GM19372 (cell line): ENCODE measurements at regions not wholly inside any gene's neighbourhood (a gene's known extent, or its start where the extent isn't known, plus 50 kb on each side); places are given as distances from the start of the nearest gene placed in this dataset.
"Not testable (repeated sequence)": the region's sequence is repeated elsewhere in the genome, so short reads cannot be mapped to it uniquely, and the experiment has no call there.

Source experiments
- ATAC-seq: cut with Tn5 transposase; IDR thresholded peaks from one replicate; pipeline ENCODE4 v1.9.1; 2021; ENCODE audit warnings: mild to moderate bottlenecking, low read depth, moderate library complexity; ENCODE audit not compliant: unreplicated experiment

- no peak for ATAC-seq
Measured at GRCh38 chr10:3336673-3337293, 164.2 kb upstream of the PITRM1 start.

GRCh38 chr10:3333426-3333825 is 160.8 kb upstream of the PITRM1 start:
- ATAC-seq, result no peak

- no peak for ATAC-seq
Measured at GRCh38 chr10:3331690-3332230, 159.2 kb upstream of the PITRM1 start.

GRCh38 chr10:3331187-3331586 is 158.6 kb upstream of the PITRM1 start:
- no peak for ATAC-seq

- ATAC-seq, result no peak
Measured at GRCh38 chr10:3330663-3331062, 158.1 kb upstream of the PITRM1 start.

GRCh38 chr10:3325954-3326750 is 153.6 kb upstream of the PITRM1 start:
- no peak for ATAC-seq

GRCh38 chr10:3324612-3325038 is 152.0 kb upstream of the PITRM1 start:
- ATAC-seq, result no peak

GRCh38 chr10:3323865-3324498 is 151.4 kb upstream of the PITRM1 start:
- ATAC-seq, result no peak

- ATAC-seq, result no peak
Measured at GRCh38 chr10:3321123-3321522, 148.5 kb upstream of the PITRM1 start.

- ATAC-seq, result no peak
Measured at GRCh38 chr10:3319811-3320226, 147.2 kb upstream of the PITRM1 start.

GRCh38 chr10:3318480-3318807 is 145.9 kb upstream of the PITRM1 start:
- ATAC-seq, result not testable (repeated sequence)

GRCh38 chr10:3317553-3318479 is 145.2 kb upstream of the PITRM1 start:
- not testable (repeated sequence) for ATAC-seq

GRCh38 chr10:3314445-3315085 is 142.0 kb upstream of the PITRM1 start:
- not testable (repeated sequence) for ATAC-seq

GRCh38 chr10:3313784-3314444 is 141.3 kb upstream of the PITRM1 start:
- ATAC-seq, result not testable (repeated sequence)

GRCh38 chr10:3312403-3312940 is 139.9 kb upstream of the PITRM1 start:
- no peak for ATAC-seq

GRCh38 chr10:3310016-3310784 is 137.6 kb upstream of the PITRM1 start:
- no peak for ATAC-seq

- no peak for ATAC-seq
Measured at GRCh38 chr10:3306050-3306449, 133.5 kb upstream of the PITRM1 start.

GRCh38 chr10:3295582-3296151 is 123.1 kb upstream of the PITRM1 start:
- ATAC-seq, result no peak
